KBM-7 (cell line): ENCODE measurements at regions not wholly inside any gene's neighbourhood (a gene's known extent, or its start where the extent isn't known, plus 50 kb on each side); places are given as distances from the start of the nearest gene placed in this dataset.

Experiments
- DNase-seq: peaks from one replicate; pipeline ENCODE4 v3.0.0-alpha.2; 2015
- in situ Hi-C: fragments of 300-500 bp; cut with MboI; formaldehyde crosslinking; loops from 2 replicates; pipeline ENCODE4 v1.14.3; 2020; ENCODE audit warnings: low sequenced_read_pairs, low pct_unique_long_range_greater_than_20kb, mixed read lengths

GRCh38 chr9:23243523-23243922, 582.5 kb downstream of the ELAVL2 start:
- no peak for DNase-seq
- in situ Hi-C loops: no loop called here

GRCh38 chr9:23245067-23245466, 581.0 kb downstream of the ELAVL2 start:
- no peak for DNase-seq
- in situ Hi-C loops: no loop called here

DNA sequence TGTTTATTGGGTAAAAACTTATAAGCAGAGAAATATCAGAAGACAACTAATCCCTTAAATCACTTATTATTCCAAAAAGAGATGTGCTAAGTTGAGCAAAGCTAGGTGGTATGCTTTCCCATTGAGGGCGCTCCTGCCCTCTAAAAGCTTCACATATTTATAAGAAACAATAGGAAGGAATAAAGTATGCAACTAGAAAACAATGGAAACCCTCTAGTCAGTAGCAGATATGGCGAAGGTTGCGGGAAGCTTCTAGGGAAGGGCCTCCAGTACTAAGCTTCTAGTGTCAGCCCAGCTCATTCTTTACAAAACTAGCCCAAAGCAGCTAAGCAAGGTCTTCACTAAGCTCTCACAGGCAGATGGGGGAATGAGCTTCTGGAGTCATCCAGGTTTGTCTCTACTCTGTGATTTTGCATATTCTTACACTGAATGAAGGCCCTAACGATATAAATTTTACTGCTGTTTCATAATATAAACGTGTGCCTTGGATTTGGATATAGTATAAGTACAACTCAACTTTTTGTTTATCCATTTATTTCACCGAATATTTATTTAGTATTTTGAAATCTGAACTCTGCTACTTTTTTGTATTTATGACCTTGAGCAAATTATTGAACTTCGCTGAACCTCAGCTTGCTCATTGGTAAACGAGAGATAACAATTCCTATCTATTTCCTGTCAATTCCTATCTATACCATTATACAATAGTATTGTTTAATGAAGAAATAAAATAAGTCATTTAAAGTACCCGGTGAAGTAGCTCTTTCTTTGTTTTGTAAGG, 571.4 kb downstream of the ELAVL2 start:
- no peak for DNase-seq
- in situ Hi-C loops: no loop called here

- in situ Hi-C loops: no loop called here
- DNase-seq: no peak
Measured at GRCh38 chr9:23255346-23255745, 570.7 kb downstream of the ELAVL2 start.

- in situ Hi-C loops: no loop called here
- no peak for DNase-seq
Measured at GRCh38 chr9:23258569-23258968, 567.5 kb downstream of the ELAVL2 start.

DNA sequence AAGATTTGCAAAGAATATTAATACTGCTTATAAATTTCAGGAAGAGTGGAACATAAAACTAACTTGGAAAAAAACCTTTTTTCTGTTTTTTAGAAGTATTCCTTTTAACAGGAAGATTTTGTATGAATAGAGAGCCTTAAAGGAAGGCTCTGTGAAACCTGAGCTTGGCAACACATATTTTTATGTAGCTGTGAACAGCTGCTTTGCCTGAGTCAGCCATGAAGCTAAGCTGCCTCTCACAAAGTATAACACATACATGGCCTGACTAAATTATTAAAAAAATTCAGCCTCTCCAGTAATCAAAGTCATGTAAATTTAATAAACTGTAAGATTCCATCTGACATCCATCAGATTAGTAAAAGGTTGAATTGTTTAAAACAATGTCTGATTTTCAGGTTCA, 547.5 kb downstream of the ELAVL2 start:
- DNase-seq: no peak
- in situ Hi-C loops: no loop called here

DNA sequence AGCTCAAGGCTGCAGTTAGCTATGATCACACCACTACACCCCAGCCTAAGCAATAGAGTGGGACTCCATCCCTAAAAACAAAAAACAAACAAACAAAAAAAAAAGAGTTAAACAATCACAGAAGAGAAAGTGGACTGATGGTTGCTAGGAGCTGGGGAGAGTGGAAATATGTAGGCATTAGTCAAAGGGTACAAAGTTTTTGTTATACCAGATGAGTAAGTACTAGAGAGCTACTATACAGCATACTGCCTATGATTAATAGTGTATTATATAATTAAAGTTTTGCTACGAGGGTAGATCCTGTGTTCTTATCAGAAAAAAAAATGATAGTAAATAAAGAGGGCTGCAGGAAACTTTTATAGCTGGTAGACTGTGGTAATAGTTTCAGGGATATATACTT, 538.6 kb downstream of the ELAVL2 start:
- DNase-seq: no peak
- in situ Hi-C loops: no loop called here

GRCh38 chr9:23288545-23288944, 537.5 kb downstream of the ELAVL2 start:
- no peak for DNase-seq
- in situ Hi-C loops: no loop called here

GRCh38 chr9:23290973-23291372, 535.1 kb downstream of the ELAVL2 start:
- DNase-seq: no peak
- in situ Hi-C loops: no loop called here

- no peak for DNase-seq
- in situ Hi-C loops: no loop called here
Measured at GRCh38 chr9:23302281-23302680, 523.8 kb downstream of the ELAVL2 start.

- in situ Hi-C loops: no loop called here
Measured at GRCh38 chr9:23306731-23307130, 519.3 kb downstream of the ELAVL2 start.

GRCh38 chr9:23307731-23308513, 518.1 kb downstream of the ELAVL2 start:
- DNase-seq: no peak
- in situ Hi-C loops: no loop called here

More at GRCh38 chr9:23306731-23307130, 519.3 kb downstream of the ELAVL2 start:
- no peak for DNase-seq

- DNase-seq: no peak
- in situ Hi-C loops: no loop called here
Measured at GRCh38 chr9:23309800-23310199, 516.2 kb downstream of the ELAVL2 start.

- DNase-seq: no peak
- in situ Hi-C loops: no loop called here
Measured at GRCh38 chr9:23314247-23314646, 511.8 kb downstream of the ELAVL2 start.

- in situ Hi-C loops: no loop called here
- no peak for DNase-seq
Measured at GRCh38 chr9:23319092-23319491, 506.9 kb downstream of the ELAVL2 start.

GRCh38 chr9:23321049-23321448, 505.0 kb downstream of the ELAVL2 start:
- DNase-seq: no peak
- in situ Hi-C loops: no loop called here

GRCh38 chr9:23322392-23322791, 503.6 kb downstream of the ELAVL2 start:
- DNase-seq: no peak
- in situ Hi-C loops: no loop called here

DNA sequence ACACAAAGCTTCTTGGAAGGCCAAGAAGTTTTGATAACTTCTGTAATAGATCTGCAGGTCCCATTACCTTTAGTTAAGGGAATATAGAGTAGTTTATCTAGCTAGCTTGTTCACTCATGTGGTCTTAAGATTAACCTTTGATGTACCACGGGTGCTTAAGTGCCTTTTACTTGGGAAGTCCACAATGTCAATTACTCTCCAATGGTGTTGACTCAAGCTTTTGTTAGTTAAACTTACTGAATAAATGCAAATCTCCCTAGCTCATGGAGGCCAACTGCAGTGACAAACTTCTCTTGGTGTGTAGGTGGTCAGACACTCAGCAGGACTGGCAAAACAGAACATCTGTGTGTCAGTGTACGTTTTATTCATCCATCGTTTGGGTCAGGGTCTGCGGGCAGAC, 501.5 kb downstream of the ELAVL2 start:
- DNase-seq: no peak
- in situ Hi-C loops: no loop called here

- in situ Hi-C loops: no loop called here
Measured at GRCh38 chr9:23326597-23326996, 499.4 kb downstream of the ELAVL2 start.

GRCh38 chr9:23341346-23341745, 484.7 kb downstream of the ELAVL2 start:
- DNase-seq: no peak
- in situ Hi-C loops: no loop called here

More at GRCh38 chr9:23326597-23326996, 499.4 kb downstream of the ELAVL2 start:
- DNase-seq: no peak
